A549 (cell line): ENCODE measurements at regions not wholly inside any gene's neighbourhood (a gene's known extent, or its start where the extent isn't known, plus 50 kb on each side); places are given as distances from the start of the nearest gene placed in this dataset.

Source experiments
- ATAC-seq, 2 experiments: fragments of 200-7000 bp in 1 of 2; fragments of >200 bp in 1 of 2; cut with Nextera tagmentation in 1 of 2; cut with Tn5 transposase in 1 of 2; 3 replicates each; pipeline versions ENCODE4 v1.8.0 to v1.9.1; 2018 to 2020; ENCODE audit warnings: mild to moderate bottlenecking in 1 of 2, moderate library complexity in 1 of 2
- CTCF ChIA-PET: fragments of 300-600 bp; sonication (Branson Sonifier 250); formaldehyde crosslinking; extraction: SDS; loops from one replicate; lab custom pipeline; 2021; ENCODE audit warnings: antibody characterized with exemption, inconsistent platforms; lab: Yijun Ruan, JAX
- POLR2A ChIA-PET: fragments of 350-600 bp; formaldehyde crosslinking; extraction: SDS; loops from one replicate; lab custom pipeline; 2021; ENCODE audit warnings: antibody characterized with exemption, inconsistent platforms; lab: Yijun Ruan, JAX
- DNase-seq, 2 experiments: peaks; one replicate each; pipeline versions ENCODE4 v3.0.0 to v3.0.0-alpha.2; 2011 to 2016; ENCODE audit warnings: low read depth in 1 of 2, low spot score in 1 of 2
- FAIRE-seq: peaks from 2 replicates; lab custom pipeline; 2011; peaks lifted over from hg19 to GRCh38; lab: Jason Lieb, UNC
- H3K27ac ChIP-seq, 2 experiments: fragments of >200 bp; sonication (Bioruptor Twin); formaldehyde crosslinking; 3 replicates each; pipeline ENCODE4 v1.5.1; 2016 to 2017
- H3K4me1 ChIP-seq: fragments of >200 bp; sonication (Bioruptor Twin); formaldehyde crosslinking; 3 replicates; pipeline ENCODE4 v1.6.1; 2016
- H3K4me2 ChIP-seq: fragments of >200 bp; sonication (Bioruptor Twin); formaldehyde crosslinking; 3 replicates; pipeline ENCODE4 v1.6.1; 2016
- H3K4me3 ChIP-seq: fragments of >200 bp; sonication (Bioruptor Twin); formaldehyde crosslinking; 3 replicates; pipeline ENCODE4 v1.5.1; 2016
- H3K9me3 ChIP-seq: fragments of >200 bp; sonication (Bioruptor Twin); formaldehyde crosslinking; 3 replicates; pipeline ENCODE4 v1.6.1; 2016
- BCL3 ChIP-seq: fragments of >200 bp; sonication (Bioruptor Twin); formaldehyde crosslinking; IDR thresholded peaks from 3 replicates; pipeline ENCODE4 v1.6.1; 2016
- BHLHE40 ChIP-seq: IDR thresholded peaks from 2 replicates; pipeline ENCODE4 v1.6.1; 2012; ENCODE audit warnings: low read depth, low read length, inconsistent platforms
- CBX2 ChIP-seq: fragments of 200-600 bp; sonication (generic); IDR thresholded peaks from 2 replicates; pipeline ENCODE4 v1.6.1; 2016; ENCODE audit warnings: low read depth, mild to moderate bottlenecking, borderline replicate concordance
- CHD2 ChIP-seq: fragments of 150-350 bp; IDR thresholded peaks from 2 replicates; pipeline ENCODE4 v1.6.1; 2014; ENCODE audit warnings: low read length; ENCODE audit not compliant: partially characterized antibody
- ELK1 ChIP-seq: fragments of 150-350 bp; IDR thresholded peaks from 2 replicates; pipeline ENCODE4 v1.6.1; 2014; ENCODE audit warnings: low read depth, mild to moderate bottlenecking, low read length
- ESRRA ChIP-seq: fragments of 150-350 bp; IDR thresholded peaks from 2 replicates; pipeline ENCODE4 v1.6.1; 2014; ENCODE audit warnings: mild to moderate bottlenecking, low read length, borderline replicate concordance
- HEYL ChIP-seq: fragments of 250-450 bp; sonication (Bioruptor Pico); IDR thresholded peaks from 2 replicates; pipeline ENCODE4 v1.8.0; 2021; ENCODE audit warnings: mild to moderate bottlenecking, moderate library complexity
- HOXA7 ChIP-seq: fragments of 250-450 bp; sonication (Bioruptor Pico); IDR thresholded peaks from 2 replicates; pipeline ENCODE4 v1.5.0; 2020; ENCODE audit warnings: mild to moderate bottlenecking, moderate library complexity
- HOXB5 ChIP-seq: fragments of 250-450 bp; sonication (Bioruptor Pico); IDR thresholded peaks from 2 replicates; pipeline ENCODE4 v1.5.0; 2020; ENCODE audit warnings: mild to moderate bottlenecking, moderate library complexity
- JUN ChIP-seq, 2 experiments: fragments of >200 bp; sonication (Bioruptor Twin); formaldehyde crosslinking; IDR thresholded peaks; 2 replicates in 1 of 2; 3 replicates in 1 of 2; pipeline ENCODE4 v1.6.1; 2016 to 2017
- KDM1A ChIP-seq: fragments of 200-600 bp; sonication (generic); IDR thresholded peaks from 2 replicates; pipeline ENCODE4 v1.6.1; 2016; ENCODE audit warnings: low read depth, mild to moderate bottlenecking
- MAZ ChIP-seq: fragments of 150-350 bp; IDR thresholded peaks from 2 replicates; pipeline ENCODE4 v1.6.1; 2014; ENCODE audit warnings: antibody characterized with exemption, low read depth, low read length, borderline replicate concordance
- MYC ChIP-seq: IDR thresholded peaks from 2 replicates; pipeline ENCODE4 v1.6.1; 2012; ENCODE audit warnings: mild to moderate bottlenecking, inconsistent platforms, low read length, improper control_type of control experiment, borderline replicate concordance
- NFE2L2 ChIP-seq: fragments of 150-350 bp; conservative IDR thresholded peaks from 2 replicates; pipeline ENCODE4 v1.6.1; 2014; ENCODE audit warnings: low read length
- NPAS2 ChIP-seq: fragments of 250-450 bp; sonication (Bioruptor Pico); IDR thresholded peaks from 2 replicates; pipeline ENCODE4 v1.8.0; 2022; ENCODE audit warnings: mild to moderate bottlenecking, moderate library complexity, borderline replicate concordance
- NR3C1 ChIP-seq: fragments of >200 bp; sonication (Bioruptor Twin); formaldehyde crosslinking; IDR thresholded peaks from 3 replicates; pipeline ENCODE4 v1.6.1; 2017
- PHF8 ChIP-seq: fragments of 200-600 bp; sonication (generic); IDR thresholded peaks from 2 replicates; pipeline ENCODE4 v1.6.1; 2016; ENCODE audit warnings: low read depth, mild to moderate bottlenecking, antibody characterized with exemption, moderate library complexity, borderline replicate concordance
- POLR2AphosphoS2 ChIP-seq: conservative IDR thresholded peaks from 2 replicates; pipeline ENCODE4 v1.6.1; 2012; ENCODE audit warnings: low read length, improper control_type of control experiment, inconsistent platforms
- REST ChIP-seq: fragments of 200-600 bp; sonication (generic); IDR thresholded peaks from 2 replicates; pipeline ENCODE4 v1.6.1; 2016; ENCODE audit warnings: antibody characterized with exemption, mild to moderate bottlenecking, moderate library complexity
- TFCP2L1 ChIP-seq: fragments of 250-450 bp; sonication (Bioruptor Pico); IDR thresholded peaks from 2 replicates; pipeline ENCODE4 v1.5.0; 2021; ENCODE audit warnings: mild to moderate bottlenecking
- ZC3H11A ChIP-seq: fragments of 450-650 bp; IDR thresholded peaks from 2 replicates; pipeline ENCODE4 v1.6.1; 2014; ENCODE audit warnings: antibody characterized with exemption, mild to moderate bottlenecking
- ZFP36 ChIP-seq: fragments of 450-650 bp; IDR thresholded peaks from 2 replicates; pipeline ENCODE4 v1.6.1; 2014; ENCODE audit warnings: borderline replicate concordance; ENCODE audit not compliant: partially characterized antibody
- ZNF302 ChIP-seq: fragments of 250-450 bp; sonication (Bioruptor Pico); IDR thresholded peaks from 2 replicates; pipeline ENCODE4 v1.9.0; 2021; ENCODE audit warnings: inconsistent platforms, mild to moderate bottlenecking, moderate library complexity
- WGBS: methylation state at CpG from one replicate; pipeline ENCODE4 v1.1.6; 2017; ENCODE audit errors: missing lambda C conversion rate; 5-methylcytosine and 5-hydroxymethylcytosine counted together
- TF ChIP-seq, protein P1 (sequence below): IDR thresholded peaks from 2 replicates; pipeline ENCODE4 v1.6.1; 2012
- TF ChIP-seq, protein P2 (sequence below): fragments of 450-650 bp; IDR thresholded peaks from 2 replicates; pipeline ENCODE4 v1.6.1; 2014; ENCODE audit warnings: antibody characterized with exemption
- TF ChIP-seq, protein P3 (sequence below): fragments of >200 bp; sonication (Bioruptor Twin); formaldehyde crosslinking; IDR thresholded peaks from 2 replicates; pipeline ENCODE4 v1.6.1; 2016

GRCh38 chr21:16250273-16250672, 520.5 kb downstream of the USP25 start (continued):
- TF ChIP-seq ZFP36 (no peak), JUN (IDR thresholded peaks at IDR 0.05) (no peak), PHF8 (no peak), MAZ (no peak), CBX2 (no peak), ESRRA (no peak), NPAS2 (no peak)

- WGBS: 88% methylated on average over 7 of the region's 7 CpGs
- ChIA-PET POLR2A (no interaction called here), CTCF (no interaction called here)
- ATAC-seq (no peak), DNase-seq (no peak), FAIRE-seq (no peak)
- no peak overlapping the region for H3K27ac ChIP-seq
- H3K9me3 ChIP-seq: no peaks in the 10 kb centered on the region
- no peaks in the 10 kb centered on the region for H3K4me1 ChIP-seq
- no peak overlapping the region for H3K4me3 ChIP-seq
- H3K4me2 ChIP-seq: no peak overlapping the region
- no peak for TF ChIP-seq HOXB5 (CRISPR knock-in tag)
- TF ChIP-seq KDM1A: no peak
- no peak for TF ChIP-seq CBX2
- no peak for TF ChIP-seq REST
- TF ChIP-seq ZC3H11A: no peak
- TF ChIP-seq, protein P1, sequence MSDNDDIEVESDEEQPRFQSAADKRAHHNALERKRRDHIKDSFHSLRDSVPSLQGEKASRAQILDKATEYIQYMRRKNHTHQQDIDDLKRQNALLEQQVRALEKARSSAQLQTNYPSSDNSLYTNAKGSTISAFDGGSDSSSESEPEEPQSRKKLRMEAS: no peak
Observed at GRCh38 chr21:16258844-16259611, 529.2 kb downstream of the USP25 start.

GRCh38 chr21:16262091-16262490, 532.3 kb downstream of the USP25 start:
- FAIRE-seq: no peak
- CTCF ChIA-PET: no interaction called here
- TF ChIP-seq POLR2AphosphoS2: no peak
- TF ChIP-seq ELK1: no peak
- no peak for TF ChIP-seq MYC
- TF ChIP-seq BHLHE40: no peak
- no peak for TF ChIP-seq MAZ
- TF ChIP-seq, protein P2, sequence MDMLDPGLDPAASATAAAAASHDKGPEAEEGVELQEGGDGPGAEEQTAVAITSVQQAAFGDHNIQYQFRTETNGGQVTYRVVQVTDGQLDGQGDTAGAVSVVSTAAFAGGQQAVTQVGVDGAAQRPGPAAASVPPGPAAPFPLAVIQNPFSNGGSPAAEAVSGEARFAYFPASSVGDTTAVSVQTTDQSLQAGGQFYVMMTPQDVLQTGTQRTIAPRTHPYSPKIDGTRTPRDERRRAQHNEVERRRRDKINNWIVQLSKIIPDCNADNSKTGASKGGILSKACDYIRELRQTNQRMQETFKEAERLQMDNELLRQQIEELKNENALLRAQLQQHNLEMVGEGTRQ: no peak
- no peak for TF ChIP-seq ZNF302 (CRISPR knock-in tag)
- no peak for TF ChIP-seq HOXA7 (CRISPR knock-in tag)
- no peak for TF ChIP-seq NFE2L2
- no peak for TF ChIP-seq NR3C1
- no peak for TF ChIP-seq CHD2
- TF ChIP-seq TFCP2L1 (CRISPR knock-in tag): no peak
- no peak for TF ChIP-seq HOXB5 (CRISPR knock-in tag)
- TF ChIP-seq BCL3: no peak
- TF ChIP-seq HEYL (CRISPR knock-in tag): no peak
- no peak for TF ChIP-seq ESRRA
- no peak for TF ChIP-seq JUN (IDR thresholded peaks at IDR 0.05)
- no peak for TF ChIP-seq PHF8
- TF ChIP-seq NPAS2: no peak
- TF ChIP-seq, protein P3, sequence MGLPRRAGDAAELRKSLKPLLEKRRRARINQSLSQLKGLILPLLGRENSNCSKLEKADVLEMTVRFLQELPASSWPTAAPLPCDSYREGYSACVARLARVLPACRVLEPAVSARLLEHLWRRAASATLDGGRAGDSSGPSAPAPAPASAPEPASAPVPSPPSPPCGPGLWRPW: no peak
- POLR2A ChIA-PET: no interaction called here
- Histone ChIP-seq H3K27ac (no peak overlapping the region), H3K4me2 (no peak overlapping the region), H3K9me3 (no peaks in the 10 kb centered on the region), H3K4me3 (no peak overlapping the region), H3K4me1 (no peaks in the 10 kb centered on the region)
- ATAC-seq: no peak
- DNase-seq: no peak
